Lower leg skin (tissue), 4 donors: ENCODE measurements at regions not wholly inside any gene's neighbourhood (a gene's known extent, or its start where the extent isn't known, plus 50 kb on each side); places are given as distances from the start of the nearest gene placed in this dataset.

Source experiments
- DNase-seq, 2 donors: peaks; one replicate each; pipeline ENCODE4 v3.0.0-alpha.2; 2019; ENCODE audit warnings: low spot score in 2 of 2
- H3K4me3 ChIP-seq: fragments of 200-600 bp; sonication (generic); 2 replicates; pipeline ENCODE4 v1.5.1; 2017; ENCODE audit warnings: mild to moderate bottlenecking, low read depth; ENCODE audit not compliant: poor library complexity, severe bottlenecking
- POLR2A ChIP-seq, 2 donors: fragments of 450-650 bp; IDR thresholded peaks; one replicate each; pipeline ENCODE4 v1.6.1; 2016 to 2017; ENCODE audit warnings: antibody characterized with exemption in 2 of 2, mild to moderate bottlenecking in 1 of 2, moderate library complexity in 1 of 2
- WGBS, 2 donors: methylation state at CpG; one replicate each; pipeline ENCODE4 v1.1.5; 2018; 5-methylcytosine and 5-hydroxymethylcytosine counted together
- intact Hi-C: fragments of 100-400 bp; cut with DNase I; formaldehyde crosslinking; loops from one replicate; pipeline ENCODE4 v1.15.0; 2023; ENCODE audit warnings: low total_unique reads
- TF ChIP-seq, protein P1 (sequence below), 3 donors: fragments of 450-650 bp; IDR thresholded peaks; one replicate each; pipeline ENCODE4 v1.5.1; 2016; ENCODE audit warnings: antibody characterized with exemption in 3 of 3, mild to moderate bottlenecking in 3 of 3, moderate library complexity in 2 of 3

DNA sequence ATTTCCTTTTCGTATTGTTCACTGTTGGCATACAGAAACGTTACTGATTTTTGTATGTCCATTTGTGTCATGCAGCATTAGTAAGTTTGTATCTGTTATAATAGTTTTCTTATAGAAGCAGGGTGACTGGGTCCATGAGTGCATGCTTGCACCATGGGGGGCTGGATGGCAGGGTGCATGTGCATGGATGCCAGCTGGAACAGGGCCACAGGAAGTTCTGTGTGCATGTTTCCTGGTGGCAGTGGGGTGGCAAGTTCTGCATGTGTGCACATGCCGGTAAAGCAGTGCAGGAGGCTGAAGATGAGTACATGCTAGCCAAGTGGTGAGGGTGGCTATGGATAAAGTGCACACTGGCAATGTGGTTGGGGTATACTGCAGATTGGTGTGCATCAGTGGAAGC, 468.0 kb upstream of the KLHL4 start:
- intact Hi-C loops, result no loop called here
- TF ChIP-seq, protein P1, sequence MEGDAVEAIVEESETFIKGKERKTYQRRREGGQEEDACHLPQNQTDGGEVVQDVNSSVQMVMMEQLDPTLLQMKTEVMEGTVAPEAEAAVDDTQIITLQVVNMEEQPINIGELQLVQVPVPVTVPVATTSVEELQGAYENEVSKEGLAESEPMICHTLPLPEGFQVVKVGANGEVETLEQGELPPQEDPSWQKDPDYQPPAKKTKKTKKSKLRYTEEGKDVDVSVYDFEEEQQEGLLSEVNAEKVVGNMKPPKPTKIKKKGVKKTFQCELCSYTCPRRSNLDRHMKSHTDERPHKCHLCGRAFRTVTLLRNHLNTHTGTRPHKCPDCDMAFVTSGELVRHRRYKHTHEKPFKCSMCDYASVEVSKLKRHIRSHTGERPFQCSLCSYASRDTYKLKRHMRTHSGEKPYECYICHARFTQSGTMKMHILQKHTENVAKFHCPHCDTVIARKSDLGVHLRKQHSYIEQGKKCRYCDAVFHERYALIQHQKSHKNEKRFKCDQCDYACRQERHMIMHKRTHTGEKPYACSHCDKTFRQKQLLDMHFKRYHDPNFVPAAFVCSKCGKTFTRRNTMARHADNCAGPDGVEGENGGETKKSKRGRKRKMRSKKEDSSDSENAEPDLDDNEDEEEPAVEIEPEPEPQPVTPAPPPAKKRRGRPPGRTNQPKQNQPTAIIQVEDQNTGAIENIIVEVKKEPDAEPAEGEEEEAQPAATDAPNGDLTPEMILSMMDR (IDR thresholded peaks at IDR 0.05), result no peak
- no peak for TF ChIP-seq POLR2A (IDR thresholded peaks at IDR 0.05)
- DNase-seq, result peak in 1 of 2 donors; percentile 52
- 79 to 84% methylated on average over 3 of the region's 3 CpGs for WGBS, 2 donors
- H3K4me3 ChIP-seq, result no peak overlapping the region

DNA sequence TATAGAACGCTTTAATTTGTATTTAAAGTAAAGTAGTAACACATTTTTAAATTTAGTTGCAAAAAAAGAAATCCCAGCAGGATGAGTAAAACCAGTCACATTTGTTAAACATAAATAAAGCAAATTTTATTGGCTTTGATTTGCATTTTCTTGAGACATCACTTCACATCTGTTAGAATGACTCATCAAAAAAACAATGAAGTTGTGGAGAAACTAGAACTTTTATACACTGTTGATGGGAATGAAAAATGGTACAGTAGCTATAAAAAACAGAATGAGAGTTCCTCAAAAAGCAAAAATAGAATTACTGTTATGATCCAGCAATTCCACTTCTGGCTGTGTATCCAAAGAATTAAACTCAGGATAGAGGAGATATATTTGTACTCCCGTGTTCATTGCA, 454.0 kb upstream of the KLHL4 start:
- 59 to 64% methylated on average over 2 of the region's 2 CpGs for WGBS, 2 donors
- TF ChIP-seq POLR2A (IDR thresholded peaks at IDR 0.05), result no peak
- intact Hi-C loops, result no loop called here
- DNase-seq, result no peak
- H3K4me3 ChIP-seq, result no peak overlapping the region

DNA sequence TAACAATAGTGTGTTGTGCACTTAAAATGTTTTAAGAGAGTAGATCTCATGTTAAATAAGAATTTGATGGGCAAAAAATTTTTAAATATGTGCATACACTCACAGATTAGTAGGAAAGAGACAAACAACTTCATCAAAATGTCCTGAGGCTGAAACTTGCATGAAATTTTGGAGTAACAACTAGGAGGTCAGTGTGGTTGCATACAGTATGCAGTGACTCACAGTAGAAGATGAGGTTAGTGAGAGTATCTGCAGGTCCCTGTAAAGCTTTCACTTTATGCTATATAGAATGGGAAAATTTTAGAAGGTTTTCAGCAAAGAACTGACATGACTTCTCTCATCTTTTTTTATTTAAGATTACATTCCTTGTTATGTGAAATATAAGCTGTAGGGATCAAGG, 453.1 kb upstream of the KLHL4 start:
- intact Hi-C loops, result no loop called here
- no peak for TF ChIP-seq POLR2A (IDR thresholded peaks at IDR 0.05)
- TF ChIP-seq, protein P1 (IDR thresholded peaks at IDR 0.05), result no peak
- H3K4me3 ChIP-seq, result no peak overlapping the region
- no peak for DNase-seq

DNA sequence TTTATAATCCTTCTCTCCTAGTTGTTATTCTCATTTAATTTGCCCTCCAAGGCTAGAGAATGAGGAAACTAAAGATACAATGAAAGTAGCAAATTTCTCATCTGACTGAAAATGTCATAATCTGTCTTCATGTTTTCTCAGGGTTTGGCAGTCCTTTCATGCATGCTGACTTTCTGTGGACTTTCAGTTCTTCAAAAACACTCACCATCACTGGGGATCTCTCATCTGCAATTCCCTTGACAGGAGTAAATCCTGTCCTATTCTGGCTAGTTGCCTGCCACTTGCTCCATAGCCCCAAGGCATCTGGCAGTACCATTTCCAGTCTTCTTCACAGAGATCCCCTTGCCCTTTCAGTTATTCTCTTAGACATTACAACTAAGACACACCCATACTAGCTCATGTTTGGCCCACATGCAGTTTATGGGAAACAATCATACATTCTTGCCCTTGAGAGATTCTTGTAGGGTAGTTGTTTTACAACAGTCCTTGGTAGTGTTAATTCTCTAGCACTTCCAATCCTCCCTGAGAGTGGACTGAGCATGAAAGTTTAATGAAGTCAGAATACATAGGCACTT, 449.7 kb upstream of the KLHL4 start:
- DNase-seq, result peak in 1 of 2 donors; percentile 12

DNA sequence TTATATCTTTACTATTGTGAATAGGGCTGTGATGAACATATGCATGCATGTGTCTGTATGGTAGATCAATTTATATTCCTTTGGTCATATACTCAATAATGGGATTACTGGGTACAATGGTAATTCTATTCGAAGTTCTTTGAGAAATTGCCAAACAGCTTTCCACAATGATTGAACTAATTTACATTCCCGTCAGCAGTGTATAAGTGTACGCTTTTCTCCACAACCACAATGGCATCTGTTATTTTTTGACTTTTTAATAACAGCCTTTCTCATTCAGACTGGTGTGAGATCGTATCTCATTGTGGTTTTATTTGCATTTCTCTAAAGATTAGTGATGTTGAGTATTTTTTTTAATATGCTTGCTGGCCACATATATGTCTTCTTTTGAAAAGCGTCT, 439.4 kb upstream of the KLHL4 start:
- intact Hi-C loops, result no loop called here
- H3K4me3 ChIP-seq, result no peak overlapping the region
- no peak for DNase-seq
- 75 to 83% methylated on average over 5 of the region's 5 CpGs for WGBS, 2 donors
- TF ChIP-seq, protein P1 (IDR thresholded peaks at IDR 0.05), result no peak
- no peak for TF ChIP-seq POLR2A (IDR thresholded peaks at IDR 0.05)

More for the DNA sequence above, 449.7 kb upstream of the KLHL4 start:
- TF ChIP-seq, protein P1 (IDR thresholded peaks at IDR 0.05), result no peak
- TF ChIP-seq POLR2A (IDR thresholded peaks at IDR 0.05), result no peak
- no peak overlapping the region for H3K4me3 ChIP-seq
- intact Hi-C loops, result no loop called here

DNA sequence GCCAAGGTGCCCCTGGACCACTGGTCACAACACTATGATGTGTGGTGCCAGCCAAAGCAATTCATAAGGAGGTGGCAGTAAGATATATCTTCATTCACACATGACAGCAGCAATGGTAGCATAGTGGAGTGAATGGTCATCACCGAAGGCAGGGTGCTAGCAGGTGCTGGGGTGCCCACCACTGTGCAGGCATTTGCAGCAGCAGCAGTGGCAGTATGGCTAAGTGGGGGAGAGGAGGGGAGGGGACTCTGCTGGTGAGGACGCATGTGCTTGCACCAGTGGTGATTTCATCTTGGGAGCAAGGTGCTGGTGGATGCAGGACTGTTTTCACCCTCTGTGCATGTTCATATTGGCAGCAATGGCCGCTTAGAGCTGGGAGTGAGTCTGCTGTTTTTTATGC, 419.1 kb upstream of the KLHL4 start:
- intact Hi-C loops, result no loop called here
- no peak for TF ChIP-seq POLR2A (IDR thresholded peaks at IDR 0.05)
- TF ChIP-seq, protein P1 (IDR thresholded peaks at IDR 0.05), result no peak
- H3K4me3 ChIP-seq, result no peak overlapping the region
- 76 to 91% methylated on average over 3 of the region's 3 CpGs for WGBS, 2 donors
- DNase-seq, result no peak
